ENCODE measurements at regions not wholly inside any gene's neighbourhood (a gene's known extent, or its start where the extent isn't known, plus 50 kb on each side); places are given as distances from the start of the nearest gene placed in this dataset.

- no peak for DNase-seq
Observed at GRCh38 chr1:165073185-165074007, 283.1 kb downstream of the LMX1A start.

- DNase-seq: no peak
Observed at GRCh38 chr1:165070675-165071074, 285.8 kb downstream of the LMX1A start.

- DNase-seq: no peak
Observed at GRCh38 chr1:165069829-165070228, 286.7 kb downstream of the LMX1A start.

GRCh38 chr1:165068741-165069140 lies 287.8 kb downstream of the LMX1A start:
- no peak for DNase-seq

GRCh38 chr1:165067829-165068228 lies 288.7 kb downstream of the LMX1A start:
- DNase-seq: no peak

- no peak for DNase-seq
Observed at GRCh38 chr1:165063181-165063965, 293.1 kb downstream of the LMX1A start.

- DNase-seq: no peak
Observed at GRCh38 chr1:165062346-165062745, 294.2 kb downstream of the LMX1A start.

- DNase-seq: no peak
Observed at GRCh38 chr1:165060285-165060793, 296.2 kb downstream of the LMX1A start.

- no peak for DNase-seq
Observed at GRCh38 chr1:165057956-165058355, 298.6 kb downstream of the LMX1A start.

- DNase-seq: no peak
Observed at GRCh38 chr1:165056914-165057313, 299.6 kb downstream of the LMX1A start.

GRCh38 chr1:165055581-165055980 lies 300.9 kb downstream of the LMX1A start:
- DNase-seq: no peak

- DNase-seq: no peak
Observed at GRCh38 chr1:165054627-165055026, 301.9 kb downstream of the LMX1A start.

- no peak for DNase-seq
Observed at GRCh38 chr1:165053351-165053750, 303.2 kb downstream of the LMX1A start.

GRCh38 chr1:165052936-165053335 lies 303.6 kb downstream of the LMX1A start:
- no peak for DNase-seq

- DNase-seq: no peak
Observed at GRCh38 chr1:165052431-165052830, 304.1 kb downstream of the LMX1A start.

GRCh38 chr1:165050246-165050645 lies 306.3 kb downstream of the LMX1A start:
- DNase-seq: no peak

GRCh38 chr1:165047994-165048393 lies 308.5 kb downstream of the LMX1A start:
- no peak for DNase-seq

GRCh38 chr1:165045902-165046301 lies 310.6 kb downstream of the LMX1A start:
- no peak for DNase-seq

GRCh38 chr1:165040641-165041040 lies 315.9 kb downstream of the LMX1A start:
- no peak for DNase-seq

- DNase-seq: no peak
Observed at GRCh38 chr1:165039996-165040395, 316.5 kb downstream of the LMX1A start.

- DNase-seq: no peak
Observed at GRCh38 chr1:165036403-165036802, 320.1 kb downstream of the LMX1A start.

- DNase-seq: no peak
Observed at GRCh38 chr1:165034136-165034809, 322.2 kb downstream of the LMX1A start.

- DNase-seq: no peak
Observed at GRCh38 chr1:165031001-165031400, 325.5 kb downstream of the LMX1A start.
